ENCODE measurements at regions not wholly inside any gene's neighbourhood (a gene's known extent, or its start where the extent isn't known, plus 50 kb on each side); places are given as distances from the start of the nearest gene placed in this dataset.
A peak's percentile ranks its signal among the peaks of the same experiment; 100 is the strongest.

DNA sequence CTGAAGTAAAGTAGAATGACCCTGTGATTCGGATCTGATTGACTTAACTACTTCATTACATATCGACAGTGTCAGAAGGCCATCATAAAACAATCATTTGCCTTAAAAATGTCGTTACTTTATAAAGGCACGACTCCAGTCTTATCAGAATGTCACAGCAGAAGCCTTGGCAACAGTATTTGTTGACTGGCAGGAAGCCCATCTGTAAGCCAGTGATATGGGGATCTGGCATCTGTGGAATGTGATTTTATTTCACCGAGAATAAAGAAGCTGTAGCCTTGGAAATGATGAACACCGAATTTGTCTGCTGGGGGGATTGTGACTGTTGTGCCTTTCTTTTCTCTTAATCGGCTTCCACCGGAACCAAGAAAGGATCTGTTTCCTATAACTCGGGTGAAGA is 362.5 kb downstream of the TDRD3 start:
- no peak overlapping the region for H3K14ac ChIP-seq (ENCODE audit: insufficient read length)
- no peak overlapping the region for H4K5ac ChIP-seq (ENCODE audit: insufficient read length, low read depth, low read length)
- DNase-seq (ENCODE audit: low read depth in 1 of 2, low spot score in 2 of 2) (no peak), FAIRE-seq (peak; percentile 28)
- H3K9me3 ChIP-seq (ENCODE audit: insufficient read depth in 2 of 2, low read depth in 1 of 2, low read length in 1 of 2) = no peaks in the 10 kb centered on the region
- no peak overlapping the region for H2AK5ac ChIP-seq (ENCODE audit: low read depth, low read length)
- no peak overlapping the region for H4K91ac ChIP-seq (replicated peaks; ENCODE audit: insufficient read length, low read length)
- H3K27ac ChIP-seq (ENCODE audit: low read depth, low read length) = no peak overlapping the region
- H3K79me1 ChIP-seq (ENCODE audit: low read depth, low read length) = no peaks in the 10 kb centered on the region
- no peak overlapping the region for H3K18ac ChIP-seq (ENCODE audit: extremely low read depth, low read length)
- no peak overlapping the region for H3K23ac ChIP-seq (ENCODE audit: insufficient read length)
- no peak overlapping the region for H2BK15ac ChIP-seq (ENCODE audit: low read length)
- no peaks in the 10 kb centered on the region for H4K20me1 ChIP-seq (replicated peaks in 1 of 2; ENCODE audit: control insufficient read depth in 1 of 2, insufficient read depth in 2 of 2, low read length in 2 of 2)
- H2BK5ac ChIP-seq (ENCODE audit: low read depth, low read length) = no peak overlapping the region
- H2BK20ac ChIP-seq (ENCODE audit: low read length) = no peak overlapping the region
- no peaks in the 10 kb centered on the region for H3K23me2 ChIP-seq (ENCODE audit: low read depth, low read length)
- H2BK120ac ChIP-seq (replicated peaks; ENCODE audit: low read depth, low read length) = no peak overlapping the region
- WGBS, 2 experiments (ENCODE audit: extremely low coverage in 1 of 2, insufficient coverage in 1 of 2, insufficient read length in 1 of 2, insufficient replicate concordance in 2 of 2, low coverage in 1 of 2, low lambda C conversion rate in 2 of 2, missing lambda C conversion rate in 1 of 2) = 69% methylated on average over 9 of the region's 9 CpGs; no CpG with 5 or more reads in 1 of the 2 experiments
- no peak overlapping the region for H4K8ac ChIP-seq (ENCODE audit: extremely low read depth, insufficient read depth, low read length)
- H3K9ac ChIP-seq (replicated peaks in 1 of 4; ENCODE audit: extremely low read depth in 1 of 4, low read depth in 3 of 4, low read length in 3 of 4) = no peak overlapping the region
- TF ChIP-seq TEAD4 (IDR thresholded peaks at IDR 0.05; ENCODE audit: low read depth, low read length) = peak; percentile 65; the same call in 1 of the 2 replicates
- TF ChIP-seq SP2 (IDR thresholded peaks at IDR 0.05; ENCODE audit: low read length) = no peak
- H3K79me2 ChIP-seq (ENCODE audit: control insufficient read depth in 1 of 2, insufficient read depth in 2 of 2, low read length in 2 of 2) = no peaks in the 10 kb centered on the region
- no peak overlapping the region for H2AFZ ChIP-seq (ENCODE audit: low read length)
- H3K4me1 ChIP-seq (replicated peaks in 1 of 4; ENCODE audit: control insufficient read depth in 3 of 4, insufficient read depth in 4 of 4, low read length in 3 of 4) = peaks cover 0 to 7% (median 2%) of the 10 kb centered on the region in 4 experiments; a peak in 2 of 7 replicates
- no peak overlapping the region for H3K4me3 ChIP-seq (ENCODE audit: extremely low read depth in 1 of 4, insufficient read depth in 2 of 4, low read depth in 3 of 4, low read length in 4 of 4)
- H3K4ac ChIP-seq (replicated peaks; ENCODE audit: insufficient read length, low read depth, low read length) = no peak overlapping the region
- CTCF ChIA-PET (ENCODE audit: partially characterized antibody) = interaction anchor here (1.5 kb wide), 1 partner anchor 27 kb away, joined by 3 read pairs; no protein-coding TSS in a partner anchor
- H3K36me3 ChIP-seq (ENCODE audit: control insufficient read depth in 2 of 4, insufficient read depth in 4 of 4, low read length in 3 of 4) = no peaks in the 10 kb centered on the region
- no peak overlapping the region for H3K56ac ChIP-seq (replicated peaks; ENCODE audit: insufficient read length, low read depth, low read length)
- no peaks in the 10 kb centered on the region for H3K27me3 ChIP-seq (replicated peaks in 1 of 4; ENCODE audit: control insufficient read depth in 3 of 4, extremely low read depth in 1 of 4, insufficient read depth in 3 of 4, low read length in 3 of 4)
- POLR2A ChIA-PET (ENCODE audit: partially characterized antibody) = no interaction called here
- no peak overlapping the region for H2BK12ac ChIP-seq (ENCODE audit: low read depth, low read length)
- no peak overlapping the region; a peak in 1 of 4 replicates for H3K4me2 ChIP-seq (ENCODE audit: insufficient read depth in 1 of 2, low read depth in 2 of 2, low read length in 2 of 2)
